Gastroesophageal sphincter (tissue), 3 donors: ENCODE measurements at regions not wholly inside any gene's neighbourhood (a gene's known extent, or its start where the extent isn't known, plus 50 kb on each side); places are given as distances from the start of the nearest gene placed in this dataset.

Experiments
- EP300 ChIP-seq: sonication (generic); formaldehyde crosslinking; IDR thresholded peaks from one replicate; pipeline ENCODE4 v1.6.1; 2017; ENCODE audit warnings: antibody characterized with exemption, mild to moderate bottlenecking
- POLR2A ChIP-seq, 2 donors: fragments of 450-650 bp; IDR thresholded peaks; one replicate each; pipeline ENCODE4 v1.6.1; 2017; ENCODE audit warnings: antibody characterized with exemption in 2 of 2, mild to moderate bottlenecking in 2 of 2, moderate library complexity in 1 of 2
- TF ChIP-seq, protein P1 (sequence below), 4 experiments: fragments of 200-600 bp in 2 of 4; fragments of 450-650 bp in 2 of 4; sonication (generic) in 1 of 4; IDR thresholded peaks; one replicate each; pipeline ENCODE4 v1.5.1; 2017 to 2019; ENCODE audit warnings: antibody characterized with exemption in 4 of 4, mild to moderate bottlenecking in 2 of 4, moderate library complexity in 2 of 4

DNA sequence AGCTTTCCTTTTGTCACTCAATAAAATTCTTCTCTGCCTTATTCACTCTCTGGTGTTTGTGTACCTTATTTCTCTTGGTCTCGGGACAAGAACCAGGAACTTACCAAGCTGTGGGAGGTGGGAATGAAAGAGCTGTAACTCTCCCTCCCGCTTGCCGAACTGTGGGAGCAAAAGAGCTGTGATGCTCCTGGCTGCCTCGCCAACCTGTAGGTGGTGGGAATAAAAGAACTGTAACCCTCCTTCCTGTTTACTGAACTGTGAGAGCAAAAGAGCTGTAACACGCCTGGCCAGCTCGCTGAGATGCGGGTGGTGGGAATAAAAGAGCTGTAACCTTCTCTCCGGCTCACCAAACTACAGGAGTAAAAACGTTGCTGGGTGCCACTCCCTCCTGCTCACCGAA lies 314.1 kb upstream of the LRIG3 start:
- TF ChIP-seq, protein P1, sequence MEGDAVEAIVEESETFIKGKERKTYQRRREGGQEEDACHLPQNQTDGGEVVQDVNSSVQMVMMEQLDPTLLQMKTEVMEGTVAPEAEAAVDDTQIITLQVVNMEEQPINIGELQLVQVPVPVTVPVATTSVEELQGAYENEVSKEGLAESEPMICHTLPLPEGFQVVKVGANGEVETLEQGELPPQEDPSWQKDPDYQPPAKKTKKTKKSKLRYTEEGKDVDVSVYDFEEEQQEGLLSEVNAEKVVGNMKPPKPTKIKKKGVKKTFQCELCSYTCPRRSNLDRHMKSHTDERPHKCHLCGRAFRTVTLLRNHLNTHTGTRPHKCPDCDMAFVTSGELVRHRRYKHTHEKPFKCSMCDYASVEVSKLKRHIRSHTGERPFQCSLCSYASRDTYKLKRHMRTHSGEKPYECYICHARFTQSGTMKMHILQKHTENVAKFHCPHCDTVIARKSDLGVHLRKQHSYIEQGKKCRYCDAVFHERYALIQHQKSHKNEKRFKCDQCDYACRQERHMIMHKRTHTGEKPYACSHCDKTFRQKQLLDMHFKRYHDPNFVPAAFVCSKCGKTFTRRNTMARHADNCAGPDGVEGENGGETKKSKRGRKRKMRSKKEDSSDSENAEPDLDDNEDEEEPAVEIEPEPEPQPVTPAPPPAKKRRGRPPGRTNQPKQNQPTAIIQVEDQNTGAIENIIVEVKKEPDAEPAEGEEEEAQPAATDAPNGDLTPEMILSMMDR (IDR thresholded peaks at IDR 0.05): no peak
- TF ChIP-seq POLR2A (IDR thresholded peaks at IDR 0.05): no peak
- TF ChIP-seq EP300: no peak
